Stomach (tissue), 4 donors: ENCODE measurements at regions not wholly inside any gene's neighbourhood (a gene's known extent, or its start where the extent isn't known, plus 50 kb on each side); places are given as distances from the start of the nearest gene placed in this dataset.

Source experiments
- EP300 ChIP-seq: sonication (generic); formaldehyde crosslinking; IDR thresholded peaks from one replicate; pipeline ENCODE4 v1.6.1; 2017; ENCODE audit warnings: antibody characterized with exemption
- POLR2AphosphoS5 ChIP-seq, 3 donors: sonication (generic); formaldehyde crosslinking; IDR thresholded peaks; one replicate each; pipeline ENCODE4 v1.6.1; 2016; ENCODE audit warnings: antibody characterized with exemption in 3 of 3
- TF ChIP-seq, protein P1 (sequence below), 7 experiments: fragments of 450-650 bp in 4 of 7; fragments of 200-600 bp in 3 of 7; sonication (generic) in 3 of 7; IDR thresholded peaks; one replicate each; pipeline ENCODE4 v1.5.1; 2016 to 2019; ENCODE audit warnings: antibody characterized with exemption in 7 of 7, control low read depth in 2 of 7, mild to moderate bottlenecking in 1 of 7

DNA sequence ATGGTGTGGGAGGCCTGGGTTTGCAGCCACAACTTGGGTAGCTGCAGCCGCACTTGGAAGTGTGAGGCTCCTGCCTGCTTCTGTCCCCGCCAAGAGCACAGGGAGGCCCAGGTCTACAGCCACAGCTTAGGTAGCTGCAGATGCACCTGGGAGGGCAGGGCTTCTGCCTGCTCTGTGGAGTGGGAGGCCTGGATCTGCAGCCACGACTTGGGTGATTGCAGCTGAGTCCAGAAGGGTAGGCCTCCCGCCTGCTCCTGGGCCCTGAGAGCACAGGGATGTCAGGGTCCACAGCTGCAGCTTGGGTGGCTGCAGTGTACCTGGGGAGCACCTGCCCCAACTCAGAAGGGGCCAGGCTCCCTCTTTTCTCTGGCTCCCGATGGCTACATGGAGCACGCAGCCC is 287.3 kb downstream of the AEBP2 start:
- TF ChIP-seq, protein P1, sequence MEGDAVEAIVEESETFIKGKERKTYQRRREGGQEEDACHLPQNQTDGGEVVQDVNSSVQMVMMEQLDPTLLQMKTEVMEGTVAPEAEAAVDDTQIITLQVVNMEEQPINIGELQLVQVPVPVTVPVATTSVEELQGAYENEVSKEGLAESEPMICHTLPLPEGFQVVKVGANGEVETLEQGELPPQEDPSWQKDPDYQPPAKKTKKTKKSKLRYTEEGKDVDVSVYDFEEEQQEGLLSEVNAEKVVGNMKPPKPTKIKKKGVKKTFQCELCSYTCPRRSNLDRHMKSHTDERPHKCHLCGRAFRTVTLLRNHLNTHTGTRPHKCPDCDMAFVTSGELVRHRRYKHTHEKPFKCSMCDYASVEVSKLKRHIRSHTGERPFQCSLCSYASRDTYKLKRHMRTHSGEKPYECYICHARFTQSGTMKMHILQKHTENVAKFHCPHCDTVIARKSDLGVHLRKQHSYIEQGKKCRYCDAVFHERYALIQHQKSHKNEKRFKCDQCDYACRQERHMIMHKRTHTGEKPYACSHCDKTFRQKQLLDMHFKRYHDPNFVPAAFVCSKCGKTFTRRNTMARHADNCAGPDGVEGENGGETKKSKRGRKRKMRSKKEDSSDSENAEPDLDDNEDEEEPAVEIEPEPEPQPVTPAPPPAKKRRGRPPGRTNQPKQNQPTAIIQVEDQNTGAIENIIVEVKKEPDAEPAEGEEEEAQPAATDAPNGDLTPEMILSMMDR (IDR thresholded peaks at IDR 0.05) = no peak
- TF ChIP-seq EP300 = no peak
- no peak for TF ChIP-seq POLR2AphosphoS5 (IDR thresholded peaks at IDR 0.05)
